GM19455 (cell line): ENCODE measurements at regions not wholly inside any gene's neighbourhood (a gene's known extent, or its start where the extent isn't known, plus 50 kb on each side); places are given as distances from the start of the nearest gene placed in this dataset.

ENCODE experiments used
- ATAC-seq: cut with Tn5 transposase; IDR thresholded peaks from one replicate; pipeline ENCODE4 v1.9.1; 2021; ENCODE audit not compliant: unreplicated experiment

- ATAC-seq: no peak
These were observed 126.3 kb upstream of the PCSK2 start for GRCh38 chr20:17100506-17100905.

GRCh38 chr20:17107127-17107526 is 119.7 kb upstream of the PCSK2 start:
- ATAC-seq: no peak

GRCh38 chr20:17108896-17109295 is 117.9 kb upstream of the PCSK2 start:
- ATAC-seq: no peak

GRCh38 chr20:17109307-17109706 is 117.5 kb upstream of the PCSK2 start:
- ATAC-seq: no peak

- ATAC-seq: no peak
These were observed 98.6 kb upstream of the PCSK2 start for GRCh38 chr20:17128206-17128605.

GRCh38 chr20:17129089-17129488 is 97.8 kb upstream of the PCSK2 start:
- ATAC-seq: no peak

GRCh38 chr20:17137692-17138091 is 89.1 kb upstream of the PCSK2 start:
- no peak for ATAC-seq

- no peak for ATAC-seq
These were observed 88.6 kb upstream of the PCSK2 start for GRCh38 chr20:17138237-17138636.

GRCh38 chr20:17140894-17141293 is 85.9 kb upstream of the PCSK2 start:
- ATAC-seq: no peak

- no peak for ATAC-seq
These were observed 85.3 kb upstream of the PCSK2 start for GRCh38 chr20:17141568-17141967.

- ATAC-seq: no peak
These were observed 84.2 kb upstream of the PCSK2 start for GRCh38 chr20:17142666-17143065.

- no peak for ATAC-seq
These were observed 76.0 kb upstream of the PCSK2 start for GRCh38 chr20:17150858-17151257.

GRCh38 chr20:17155401-17155800 is 71.4 kb upstream of the PCSK2 start:
- no peak for ATAC-seq

GRCh38 chr20:17158701-17159100 is 68.1 kb upstream of the PCSK2 start:
- no peak for ATAC-seq

- no peak for ATAC-seq
These were observed 65.0 kb upstream of the PCSK2 start for GRCh38 chr20:17161673-17162481.

GRCh38 chr20:17168026-17168612 is 58.7 kb upstream of the PCSK2 start:
- ATAC-seq: no peak

- ATAC-seq: no peak
These were observed 57.2 kb upstream of the PCSK2 start for GRCh38 chr20:17169585-17170136.

- no peak for ATAC-seq
These were observed 55.0 kb upstream of the PCSK2 start for GRCh38 chr20:17171746-17172280.

- no peak for ATAC-seq
These were observed 53.9 kb upstream of the PCSK2 start for GRCh38 chr20:17172836-17173516.
